ENCODE measurements at regions not wholly inside any gene's neighbourhood (a gene's known extent, or its start where the extent isn't known, plus 50 kb on each side); places are given as distances from the start of the nearest gene placed in this dataset.
"Not testable (repeated sequence)": the region's sequence is repeated elsewhere in the genome, so short reads cannot be mapped to it uniquely, and the experiment has no call there.

GRCh38 chr12:91882910-91883309 lies 262.7 kb downstream of the BTG1 start:
- no peak for DNase-seq

- no peak for DNase-seq
These were observed 265.1 kb downstream of the BTG1 start for GRCh38 chr12:91880528-91880927.

GRCh38 chr12:91877456-91878235 lies 268.0 kb downstream of the BTG1 start:
- no peak for DNase-seq

GRCh38 chr12:91877022-91877421 lies 268.6 kb downstream of the BTG1 start:
- DNase-seq: no peak

- not testable (repeated sequence) for DNase-seq
These were observed 270.0 kb downstream of the BTG1 start for GRCh38 chr12:91875671-91876070.

GRCh38 chr12:91874086-91874865 lies 271.4 kb downstream of the BTG1 start:
- DNase-seq: no peak

GRCh38 chr12:91871751-91872150 lies 273.9 kb downstream of the BTG1 start:
- DNase-seq: no peak

GRCh38 chr12:91870872-91871707 lies 274.6 kb downstream of the BTG1 start:
- no peak for DNase-seq

- DNase-seq: no peak
These were observed 277.6 kb downstream of the BTG1 start for GRCh38 chr12:91868054-91868453.

- DNase-seq: no peak
These were observed 279.1 kb downstream of the BTG1 start for GRCh38 chr12:91866566-91866965.

- no peak for DNase-seq
These were observed 281.9 kb downstream of the BTG1 start for GRCh38 chr12:91863702-91864101.

- no peak for DNase-seq
These were observed 284.1 kb downstream of the BTG1 start for GRCh38 chr12:91861554-91861953.

GRCh38 chr12:91859347-91859746 lies 286.3 kb downstream of the BTG1 start:
- no peak for DNase-seq

GRCh38 chr12:91857813-91858542 lies 287.7 kb downstream of the BTG1 start:
- no peak for DNase-seq

GRCh38 chr12:91854725-91855124 lies 290.9 kb downstream of the BTG1 start:
- no peak for DNase-seq

- DNase-seq: no peak
These were observed 292.1 kb downstream of the BTG1 start for GRCh38 chr12:91853350-91854127.

- no peak for DNase-seq
These were observed 293.0 kb downstream of the BTG1 start for GRCh38 chr12:91852634-91853033.

- no peak for DNase-seq
These were observed 293.7 kb downstream of the BTG1 start for GRCh38 chr12:91851741-91852477.

- no peak for DNase-seq
These were observed 299.1 kb downstream of the BTG1 start for GRCh38 chr12:91846466-91847055.

GRCh38 chr12:91845365-91845764 lies 300.3 kb downstream of the BTG1 start:
- DNase-seq: no peak

GRCh38 chr12:91841822-91842221 lies 303.8 kb downstream of the BTG1 start:
- DNase-seq: no peak

Measured in NCI-H1417 treated with DMSO at 0.1 percent for 48 hours (cell line).